ENCODE measurements at regions not wholly inside any gene's neighbourhood (a gene's known extent, or its start where the extent isn't known, plus 50 kb on each side); places are given as distances from the start of the nearest gene placed in this dataset.
"Not testable (repeated sequence)": the region's sequence is repeated elsewhere in the genome, so short reads cannot be mapped to it uniquely, and the experiment has no call there.

DNA sequence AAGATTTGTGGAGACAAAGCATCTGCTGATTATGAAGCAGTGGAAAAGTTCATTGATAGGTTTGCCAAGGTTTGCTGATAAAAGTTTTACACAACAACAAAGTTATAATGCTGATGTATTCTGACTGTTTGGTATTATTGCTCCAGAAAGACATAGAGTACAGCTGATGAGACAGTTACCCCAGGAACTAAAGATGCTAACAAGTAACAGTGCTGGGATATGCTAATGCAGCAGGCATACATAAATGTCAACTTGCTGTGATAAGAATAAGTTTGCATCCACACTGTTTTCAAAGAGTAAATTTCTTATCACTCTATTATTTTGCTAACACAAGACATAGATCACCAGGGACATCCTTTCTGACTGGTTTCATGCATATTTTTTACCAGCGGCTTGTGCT lies 1221.3 kb upstream of the CELF4 start:
- H3K27ac ChIP-seq (ENCODE audit: insufficient read depth, low read depth, low read length) = no peak overlapping the region
- no peak overlapping the region for H2AFZ ChIP-seq (ENCODE audit: low read depth, low read length)
- FAIRE-seq = no peak
- dilution Hi-C loops (cut with MboI; ENCODE audit: extremely low pct_ligation_motif_present, low sequenced_read_pairs) (no loop called here), intact Hi-C loops (cut with micrococcal nuclease) (no loop called here)
- POLR2A ChIA-PET = no interaction called here
- H3K4me1 ChIP-seq (ENCODE audit: control insufficient read depth, extremely low read depth, insufficient read depth, low read length) = no peaks in the 10 kb centered on the region
- no peaks in the 10 kb centered on the region for H3K9me1 ChIP-seq (replicated peaks; ENCODE audit: control insufficient read depth, extremely low read depth, insufficient read depth, low read length)
- H3K27me3 ChIP-seq (ENCODE audit: control insufficient read depth in 2 of 2, insufficient read depth in 2 of 2, low read length in 2 of 2) = no peaks in the 10 kb centered on the region
- DNase-seq (ENCODE audit: low read depth, low spot score) = no peak
- no peak overlapping the region for H3K9ac ChIP-seq (replicated peaks; ENCODE audit: extremely low read depth, insufficient read depth, low read length)
- BruUV-seq (replicated peaks) = no TSS peak
- no peaks in the 10 kb centered on the region for H3K79me2 ChIP-seq (ENCODE audit: control insufficient read depth, insufficient read depth, low read length)
- no peak overlapping the region for H3K4me3 ChIP-seq (replicated peaks in 1 of 3; ENCODE audit: insufficient read depth in 1 of 3, low read depth in 1 of 3, low read length in 3 of 3)
- H3K9me3 ChIP-seq (replicated peaks; ENCODE audit: control insufficient read depth, insufficient read depth, low read length) = no peaks in the 10 kb centered on the region
- CTCF ChIA-PET = no interaction called here
- no peak overlapping the region for H3K4me2 ChIP-seq (ENCODE audit: insufficient read depth, low read length)
- no peaks in the 10 kb centered on the region for H4K20me1 ChIP-seq (replicated peaks; ENCODE audit: control insufficient read depth, extremely low read depth, insufficient read depth, low read length)
- no peaks in the 10 kb centered on the region for H3K36me3 ChIP-seq (ENCODE audit: control insufficient read depth in 2 of 2, extremely low read depth in 1 of 2, insufficient read depth in 2 of 2, low read length in 2 of 2)
- no peak for TF ChIP-seq EZH2 (IDR thresholded peaks at IDR 0.05; ENCODE audit: borderline replicate concordance, low read depth, low read length, severe bottlenecking)
- TF ChIP-seq GATA2 (IDR thresholded peaks at IDR 0.05; ENCODE audit: insufficient read depth, insufficient read length, low read depth, low read length) = no peak
- TF ChIP-seq POLR2AphosphoS5 (IDR thresholded peaks at IDR 0.05; ENCODE audit: insufficient read depth, low read depth, low read length) = no peak
- TF ChIP-seq POLR2A (IDR thresholded peaks at IDR 0.05; ENCODE audit: low read depth, low read length) = no peak
- no peak for TF ChIP-seq FOS (IDR thresholded peaks at IDR 0.05; ENCODE audit: borderline replicate concordance, insufficient read depth, low read length)
- no peak for TF ChIP-seq MYC (IDR thresholded peaks at IDR 0.05; ENCODE audit: low read depth, low read length)
- no peak for TF ChIP-seq JUN (IDR thresholded peaks at IDR 0.05; ENCODE audit: borderline replicate concordance, insufficient read depth, insufficient read length, low read depth)
- TF ChIP-seq, protein P1, sequence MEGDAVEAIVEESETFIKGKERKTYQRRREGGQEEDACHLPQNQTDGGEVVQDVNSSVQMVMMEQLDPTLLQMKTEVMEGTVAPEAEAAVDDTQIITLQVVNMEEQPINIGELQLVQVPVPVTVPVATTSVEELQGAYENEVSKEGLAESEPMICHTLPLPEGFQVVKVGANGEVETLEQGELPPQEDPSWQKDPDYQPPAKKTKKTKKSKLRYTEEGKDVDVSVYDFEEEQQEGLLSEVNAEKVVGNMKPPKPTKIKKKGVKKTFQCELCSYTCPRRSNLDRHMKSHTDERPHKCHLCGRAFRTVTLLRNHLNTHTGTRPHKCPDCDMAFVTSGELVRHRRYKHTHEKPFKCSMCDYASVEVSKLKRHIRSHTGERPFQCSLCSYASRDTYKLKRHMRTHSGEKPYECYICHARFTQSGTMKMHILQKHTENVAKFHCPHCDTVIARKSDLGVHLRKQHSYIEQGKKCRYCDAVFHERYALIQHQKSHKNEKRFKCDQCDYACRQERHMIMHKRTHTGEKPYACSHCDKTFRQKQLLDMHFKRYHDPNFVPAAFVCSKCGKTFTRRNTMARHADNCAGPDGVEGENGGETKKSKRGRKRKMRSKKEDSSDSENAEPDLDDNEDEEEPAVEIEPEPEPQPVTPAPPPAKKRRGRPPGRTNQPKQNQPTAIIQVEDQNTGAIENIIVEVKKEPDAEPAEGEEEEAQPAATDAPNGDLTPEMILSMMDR (IDR thresholded peaks at IDR 0.05; ENCODE audit: extremely low read depth in 1 of 2, insufficient read depth in 1 of 2, low read depth in 1 of 2, low read length in 2 of 2) = no peak
- TF ChIP-seq, protein P2, sequence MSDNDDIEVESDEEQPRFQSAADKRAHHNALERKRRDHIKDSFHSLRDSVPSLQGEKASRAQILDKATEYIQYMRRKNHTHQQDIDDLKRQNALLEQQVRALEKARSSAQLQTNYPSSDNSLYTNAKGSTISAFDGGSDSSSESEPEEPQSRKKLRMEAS (IDR thresholded peaks at IDR 0.05; ENCODE audit: insufficient read depth, insufficient read length) = no peak

DNA sequence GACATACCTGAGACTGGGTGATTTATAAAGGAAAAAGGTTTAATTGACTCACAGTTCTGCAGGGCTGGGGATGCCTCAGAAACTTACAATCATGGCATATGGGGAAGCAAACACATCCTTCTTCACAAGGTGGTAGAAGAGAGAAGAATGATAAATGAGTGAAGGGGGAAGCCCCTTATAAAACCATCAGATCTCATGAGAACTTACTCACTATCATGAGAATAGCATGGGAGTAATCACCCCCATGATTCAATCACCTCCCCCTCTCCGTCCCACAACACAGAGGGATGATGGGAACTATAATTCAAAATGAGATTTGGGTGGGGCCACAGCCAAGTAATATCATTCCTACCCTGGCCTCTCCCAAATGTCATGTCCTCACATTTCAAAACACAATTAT lies 1206.0 kb upstream of the CELF4 start:
- H3K4me3 ChIP-seq (replicated peaks in 1 of 3; ENCODE audit: insufficient read depth in 1 of 3, low read depth in 1 of 3, low read length in 3 of 3); H3K27me3 ChIP-seq (ENCODE audit: control insufficient read depth in 2 of 2, insufficient read depth in 2 of 2, low read length in 2 of 2); H3K36me3 ChIP-seq (ENCODE audit: control insufficient read depth in 2 of 2, extremely low read depth in 1 of 2, insufficient read depth in 2 of 2, low read length in 2 of 2); H3K27ac ChIP-seq (ENCODE audit: insufficient read depth, low read depth, low read length); CTCF ChIA-PET; H2AFZ ChIP-seq (ENCODE audit: low read depth, low read length); H4K20me1 ChIP-seq (replicated peaks; ENCODE audit: control insufficient read depth, extremely low read depth, insufficient read depth, low read length); dilution Hi-C loops (cut with MboI; ENCODE audit: extremely low pct_ligation_motif_present, low sequenced_read_pairs); H3K9me3 ChIP-seq (replicated peaks; ENCODE audit: control insufficient read depth, insufficient read depth, low read length); H3K9me1 ChIP-seq (replicated peaks; ENCODE audit: control insufficient read depth, extremely low read depth, insufficient read depth, low read length); POLR2A ChIA-PET; FAIRE-seq; intact Hi-C loops (cut with micrococcal nuclease); H3K79me2 ChIP-seq (ENCODE audit: control insufficient read depth, insufficient read depth, low read length); H3K4me2 ChIP-seq (ENCODE audit: insufficient read depth, low read length); H3K4me1 ChIP-seq (ENCODE audit: control insufficient read depth, extremely low read depth, insufficient read depth, low read length); H3K9ac ChIP-seq (replicated peaks; ENCODE audit: extremely low read depth, insufficient read depth, low read length); DNase-seq (ENCODE audit: low read depth, low spot score); BruUV-seq (replicated peaks): not testable (repeated sequence)

Measured in endothelial cell of umbilical vein (primary cell).